ENCODE measurements at regions not wholly inside any gene's neighbourhood (a gene's known extent, or its start where the extent isn't known, plus 50 kb on each side); places are given as distances from the start of the nearest gene placed in this dataset.

DNA sequence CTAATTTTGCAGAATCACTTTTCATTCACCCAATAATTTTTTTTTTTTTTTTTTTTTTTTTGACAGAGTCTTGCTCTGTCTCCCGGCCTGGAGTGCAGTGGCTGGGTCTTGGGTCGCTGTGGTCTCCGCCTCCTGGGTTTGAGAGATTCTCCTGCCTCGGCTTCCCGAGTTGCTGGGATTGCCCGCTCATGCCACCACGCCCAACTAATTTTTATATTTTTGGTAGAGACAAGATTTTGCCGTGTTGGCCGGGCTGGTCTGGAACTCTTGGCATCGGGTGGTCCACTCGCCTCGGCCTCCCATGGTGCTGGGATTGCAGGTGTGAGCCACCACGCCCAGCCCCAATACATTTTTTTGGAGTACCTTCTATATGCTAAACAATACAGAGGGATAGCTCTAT lies 1120.0 kb upstream of the ATXN8OS start:
- no peak overlapping the region for H3K4me3 ChIP-seq (ENCODE audit: low read depth, low read length)
- DNase-seq (ENCODE audit: low read depth) = no peak
- TF ChIP-seq CTCF (IDR thresholded peaks at IDR 0.05; ENCODE audit: low read depth, low read length, missing control alignments) = no peak

GRCh38 chr13:68984688-68985319 lies 1122.8 kb upstream of the ATXN8OS start:
- no peak for TF ChIP-seq CTCF (IDR thresholded peaks at IDR 0.05; ENCODE audit: low read depth, low read length, missing control alignments)
- H3K4me3 ChIP-seq (ENCODE audit: low read depth, low read length) = no peak overlapping the region
- DNase-seq (ENCODE audit: low read depth) = no peak

- no peak for TF ChIP-seq CTCF (IDR thresholded peaks at IDR 0.05; ENCODE audit: low read depth, low read length, missing control alignments)
- no peak for DNase-seq (ENCODE audit: low read depth)
- H3K4me3 ChIP-seq (ENCODE audit: low read depth, low read length) = no peak overlapping the region
Observed at GRCh38 chr13:68982961-68983619, 1124.5 kb upstream of the ATXN8OS start.

DNA sequence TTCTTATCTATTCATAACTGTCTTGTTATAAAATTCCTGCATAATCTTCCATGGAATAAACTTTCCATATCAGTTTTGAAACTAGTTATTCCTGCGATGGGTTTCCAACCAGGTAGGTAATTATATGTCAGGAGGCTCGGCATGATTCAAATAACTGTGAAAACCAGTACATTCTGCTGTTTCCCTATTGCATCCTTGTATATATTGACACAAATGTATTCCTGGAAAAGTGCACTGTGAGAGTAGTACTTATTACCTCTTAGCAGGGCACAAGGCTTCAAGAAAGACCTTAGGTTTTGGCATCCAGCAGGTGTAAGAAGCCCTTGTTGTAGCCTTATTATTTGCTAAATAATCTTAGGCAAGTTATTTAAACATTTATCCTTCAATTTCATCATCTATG lies 1131.3 kb upstream of the ATXN8OS start:
- no peak overlapping the region for H3K4me3 ChIP-seq (ENCODE audit: low read depth, low read length)
- DNase-seq (ENCODE audit: low read depth) = no peak
- no peak for TF ChIP-seq CTCF (IDR thresholded peaks at IDR 0.05; ENCODE audit: low read depth, low read length, missing control alignments)

DNA sequence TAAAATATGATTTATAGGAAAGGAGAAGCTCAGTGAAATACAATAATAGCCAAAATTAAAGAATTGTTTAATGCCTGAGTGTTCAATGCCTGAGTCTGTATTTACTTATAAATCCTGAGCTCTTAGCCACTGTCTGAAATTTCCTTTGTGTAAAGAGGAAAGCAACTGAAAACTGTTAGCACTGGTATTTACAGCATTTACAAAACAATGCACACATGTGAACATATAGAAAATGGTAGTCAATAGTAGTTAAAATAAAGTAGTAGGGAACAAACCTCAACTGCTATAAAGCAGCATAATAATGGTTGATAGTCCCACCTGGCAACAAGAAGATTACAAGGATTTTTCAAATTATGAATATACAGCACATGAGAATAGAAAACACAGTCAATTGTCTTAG lies 1137.1 kb upstream of the ATXN8OS start:
- no peak for DNase-seq (ENCODE audit: low read depth)
- no peak overlapping the region for H3K4me3 ChIP-seq (ENCODE audit: low read depth, low read length)
- no peak for TF ChIP-seq CTCF (IDR thresholded peaks at IDR 0.05; ENCODE audit: low read depth, low read length, missing control alignments)

DNA sequence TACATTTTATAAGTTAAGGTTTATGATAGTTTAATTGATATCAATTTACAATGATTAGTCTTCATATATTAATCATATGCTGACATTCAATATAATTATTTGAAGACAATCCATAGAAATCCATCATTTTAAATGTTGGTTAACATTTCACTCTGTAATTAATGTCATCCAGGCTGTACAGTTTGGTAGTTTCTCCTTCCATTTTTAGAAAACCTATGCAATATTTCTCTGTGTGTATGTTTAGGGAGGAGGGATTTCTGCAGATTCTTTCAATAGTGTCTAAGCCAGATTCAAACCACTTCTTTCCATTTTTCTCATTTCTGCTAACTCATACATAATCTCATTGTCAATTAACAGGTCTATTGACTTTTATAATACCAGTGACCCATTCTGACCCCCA lies 1159.0 kb upstream of the ATXN8OS start:
- no peak for TF ChIP-seq CTCF (IDR thresholded peaks at IDR 0.05; ENCODE audit: low read depth, low read length, missing control alignments)
- no peak for DNase-seq (ENCODE audit: low read depth)
- H3K4me3 ChIP-seq (ENCODE audit: low read depth, low read length) = no peak overlapping the region

GRCh38 chr13:68944272-68944671 lies 1163.4 kb upstream of the ATXN8OS start:
- DNase-seq (ENCODE audit: low read depth) = no peak
- H3K4me3 ChIP-seq (ENCODE audit: low read depth, low read length) = no peak overlapping the region
- no peak for TF ChIP-seq CTCF (IDR thresholded peaks at IDR 0.05; ENCODE audit: low read depth, low read length, missing control alignments)

Data from GM12864 (cell line).